NCI-H146 (cell line): ENCODE measurements at regions not wholly inside any gene's neighbourhood (a gene's known extent, or its start where the extent isn't known, plus 50 kb on each side); places are given as distances from the start of the nearest gene placed in this dataset.
"Not testable (repeated sequence)": the region's sequence is repeated elsewhere in the genome, so short reads cannot be mapped to it uniquely, and the experiment has no call there.

ENCODE experiments used
- DNase-seq: peaks from one replicate; lab custom pipeline; 2025; lab: John Stamatoyannopoulos, UW

DNA sequence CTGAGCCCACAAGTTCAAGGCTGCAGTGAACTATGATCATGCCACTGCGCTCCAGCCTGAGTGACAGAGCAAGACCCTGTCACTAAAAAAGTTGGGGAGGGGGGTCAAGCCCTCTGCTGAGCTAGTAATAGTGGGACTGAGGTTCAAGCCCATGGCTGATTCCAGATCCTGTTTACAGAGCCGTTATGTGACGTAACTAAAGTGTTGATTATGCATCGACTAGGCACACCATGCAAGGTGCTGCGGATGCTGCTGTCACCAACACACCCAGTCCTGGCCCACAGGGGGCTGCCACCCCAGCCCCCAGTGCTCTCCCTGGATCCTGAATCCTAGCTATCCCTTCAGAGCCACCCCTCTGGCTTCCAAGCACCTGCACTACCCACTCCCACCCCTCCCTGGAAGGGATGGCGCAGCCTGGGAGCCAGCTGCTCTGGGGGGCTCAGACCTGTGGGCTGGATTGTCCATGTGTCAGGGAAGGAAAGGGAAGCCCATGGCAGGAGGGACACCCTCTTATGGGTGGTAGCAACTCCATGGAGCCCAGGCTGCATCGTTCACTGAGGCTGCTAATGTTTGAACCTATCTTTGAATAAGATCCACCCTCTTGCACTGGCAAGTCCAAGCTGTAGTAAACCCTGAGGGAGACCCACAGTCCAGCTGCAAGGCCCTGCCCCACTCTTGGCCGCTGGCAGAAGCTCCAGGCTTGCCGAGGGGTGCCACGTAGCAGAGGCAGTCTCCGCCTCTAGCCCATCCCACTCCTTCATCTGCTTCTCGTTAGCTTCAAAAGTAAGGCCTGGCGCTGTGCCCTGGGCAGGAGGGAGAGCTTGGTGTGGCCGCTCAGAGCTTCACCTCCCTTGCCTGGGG lies 95.0 kb downstream of the SNX5 start:
- peak; percentile 40 for DNase-seq

GRCh38 chr20:17872959-17873358 lies 95.6 kb downstream of the SNX5 start:
- DNase-seq = no peak

GRCh38 chr20:17872434-17872833 lies 96.2 kb downstream of the SNX5 start:
- DNase-seq = no peak

GRCh38 chr20:17871886-17872285 lies 96.7 kb downstream of the SNX5 start:
- no peak for DNase-seq

DNA sequence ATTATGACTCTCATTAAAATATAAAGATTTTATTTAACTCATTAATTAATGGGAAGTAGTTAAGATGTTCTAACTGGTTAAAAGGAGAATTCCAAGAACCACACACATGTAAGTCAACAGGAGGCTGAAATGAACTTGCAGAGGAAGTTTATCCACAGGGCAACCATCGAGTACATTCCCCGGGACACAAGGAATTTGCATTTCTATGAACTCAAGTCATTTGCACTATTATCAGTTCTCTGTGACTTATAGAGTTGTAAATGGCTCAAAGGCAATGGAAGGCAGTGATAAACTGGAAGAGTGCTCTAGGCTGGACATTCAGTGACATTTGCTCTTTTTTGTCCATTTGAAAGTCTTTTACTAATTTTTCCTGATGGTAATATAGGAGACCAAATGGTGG lies 97.4 kb downstream of the SNX5 start:
- DNase-seq = no peak

- no peak for DNase-seq
Measured at GRCh38 chr20:17870086-17870740, 98.4 kb downstream of the SNX5 start.

GRCh38 chr20:17869295-17869994 lies 99.1 kb downstream of the SNX5 start:
- DNase-seq = no peak

GRCh38 chr20:17868700-17869231 lies 99.8 kb downstream of the SNX5 start:
- DNase-seq = no peak

GRCh38 chr20:17868151-17868550 lies 100.4 kb downstream of the SNX5 start:
- DNase-seq = no peak

DNA sequence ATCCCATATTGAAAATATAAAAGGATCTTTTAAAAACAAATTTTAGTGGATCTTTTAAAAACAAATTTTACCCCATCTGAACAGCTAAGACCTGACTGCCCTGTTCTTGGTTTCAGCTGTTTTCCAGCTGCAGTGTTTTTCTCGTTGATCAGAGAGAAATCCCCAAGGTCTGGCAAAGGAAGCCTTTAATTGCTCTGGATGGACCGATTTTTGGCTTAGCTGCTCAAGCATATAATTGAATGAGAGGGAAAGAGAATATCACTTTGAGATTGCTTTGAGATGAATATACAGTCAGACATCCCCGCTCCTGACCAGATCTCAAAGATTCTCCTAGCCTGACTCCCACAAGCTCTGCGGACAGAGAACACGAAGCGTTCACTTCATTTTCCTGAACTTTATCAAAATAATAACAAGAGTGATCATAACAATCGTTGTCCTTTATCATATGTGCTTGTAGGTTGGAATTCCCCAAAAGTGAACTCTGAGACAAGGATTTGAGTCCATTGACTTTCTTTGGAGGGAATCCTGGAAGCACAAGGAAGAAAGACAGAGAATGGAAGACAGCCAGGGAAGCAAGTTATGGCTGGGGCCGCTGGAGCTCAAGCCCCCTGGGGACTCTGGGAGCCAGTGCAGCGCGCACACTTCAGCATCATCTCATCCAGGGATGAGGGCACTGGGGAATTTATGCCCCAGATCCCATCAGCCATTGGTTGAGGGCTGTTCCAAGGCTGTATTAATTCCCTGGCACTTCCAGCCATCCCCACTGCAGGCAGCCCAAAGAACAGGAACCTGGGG lies 101.3 kb downstream of the SNX5 start:
- DNase-seq = no peak

DNA sequence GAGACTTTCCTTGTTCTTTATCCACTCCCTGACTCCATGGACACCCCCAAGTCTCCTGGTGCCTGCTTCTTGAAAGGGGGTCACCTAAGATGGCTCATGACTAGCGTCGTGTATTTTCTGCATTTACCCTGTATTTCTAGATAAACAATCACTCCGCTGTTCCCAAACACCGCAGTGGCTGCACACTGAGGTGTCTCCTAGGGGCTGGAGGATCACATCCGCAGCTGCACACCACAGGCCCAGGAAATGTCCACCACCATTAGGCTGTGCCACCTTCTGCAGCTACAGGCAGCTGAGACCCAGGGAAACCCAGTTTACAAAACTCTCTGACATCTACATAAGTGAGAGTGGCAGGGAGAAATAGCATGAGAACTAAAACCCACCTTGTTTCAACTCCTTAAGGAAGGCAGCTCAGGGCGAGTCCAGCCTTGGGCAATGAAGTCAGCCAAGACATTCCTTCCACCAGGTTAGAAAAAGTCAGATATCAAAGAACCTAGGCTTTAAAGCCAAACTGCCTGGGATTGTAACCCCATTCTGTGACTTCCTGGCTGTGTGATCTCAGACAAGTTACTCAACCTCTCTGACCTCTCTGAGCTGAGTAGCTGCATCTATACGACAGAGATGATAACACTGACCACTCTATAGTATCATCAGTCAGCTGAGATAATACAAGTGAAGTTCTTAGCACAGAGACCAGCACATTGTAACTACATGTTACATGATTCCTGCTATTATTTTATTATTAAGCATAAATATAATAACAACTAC lies 102.2 kb downstream of the SNX5 start:
- DNase-seq = no peak

GRCh38 chr20:17863577-17864292 lies 104.9 kb downstream of the SNX5 start:
- DNase-seq = peak; percentile 70

GRCh38 chr20:17863209-17863576 lies 105.4 kb downstream of the SNX5 start:
- DNase-seq = no peak

- DNase-seq = no peak
Measured at GRCh38 chr20:17862171-17862570, 106.4 kb downstream of the SNX5 start.

- DNase-seq = not testable (repeated sequence)
Measured at GRCh38 chr20:17861620-17862019, 107.0 kb downstream of the SNX5 start.

DNA sequence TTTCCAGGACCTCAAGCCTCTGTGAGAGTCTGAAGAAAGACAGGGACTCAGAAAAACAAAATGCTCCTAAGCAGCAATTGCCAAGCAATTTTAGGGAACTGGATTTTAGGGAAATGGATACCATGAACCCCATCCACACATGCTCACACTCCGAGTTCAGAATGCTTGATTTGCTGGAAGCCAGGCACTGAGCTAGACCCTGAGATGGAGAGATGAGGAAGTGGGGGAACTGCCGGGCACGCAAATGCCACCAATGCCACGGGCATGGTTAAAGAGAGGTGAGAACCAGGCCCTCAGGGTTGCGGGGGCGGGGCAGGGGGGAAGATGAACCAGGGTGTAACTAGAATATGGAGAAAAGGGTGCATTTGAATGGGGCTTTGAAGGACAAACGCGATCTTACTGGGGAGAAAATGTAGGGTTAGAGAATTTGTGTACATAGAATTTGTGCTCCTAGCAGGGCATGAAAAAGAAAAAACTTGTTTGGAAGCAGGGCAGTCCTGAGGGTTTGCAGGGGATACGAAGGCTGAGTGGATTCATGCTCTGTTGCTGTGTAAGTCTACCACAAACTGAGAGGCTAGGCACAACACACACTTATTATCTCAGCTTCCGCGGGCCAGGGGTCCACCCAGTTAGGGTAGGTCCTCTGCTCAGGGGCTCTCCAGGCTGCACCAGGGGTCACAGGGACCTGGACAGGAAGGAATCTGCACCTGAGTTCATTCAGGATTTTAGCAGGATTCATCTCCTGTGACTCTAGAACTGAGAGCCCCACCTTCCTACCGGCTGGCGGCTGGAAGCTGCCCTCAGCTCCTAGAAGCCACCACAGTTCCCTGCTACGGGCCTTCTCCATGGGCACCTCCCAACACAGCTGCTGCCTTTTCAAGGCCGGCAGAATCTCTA lies 108.0 kb downstream of the SNX5 start:
- DNase-seq = no peak

- DNase-seq = no peak
Measured at GRCh38 chr20:17859616-17860232, 108.9 kb downstream of the SNX5 start.

DNA sequence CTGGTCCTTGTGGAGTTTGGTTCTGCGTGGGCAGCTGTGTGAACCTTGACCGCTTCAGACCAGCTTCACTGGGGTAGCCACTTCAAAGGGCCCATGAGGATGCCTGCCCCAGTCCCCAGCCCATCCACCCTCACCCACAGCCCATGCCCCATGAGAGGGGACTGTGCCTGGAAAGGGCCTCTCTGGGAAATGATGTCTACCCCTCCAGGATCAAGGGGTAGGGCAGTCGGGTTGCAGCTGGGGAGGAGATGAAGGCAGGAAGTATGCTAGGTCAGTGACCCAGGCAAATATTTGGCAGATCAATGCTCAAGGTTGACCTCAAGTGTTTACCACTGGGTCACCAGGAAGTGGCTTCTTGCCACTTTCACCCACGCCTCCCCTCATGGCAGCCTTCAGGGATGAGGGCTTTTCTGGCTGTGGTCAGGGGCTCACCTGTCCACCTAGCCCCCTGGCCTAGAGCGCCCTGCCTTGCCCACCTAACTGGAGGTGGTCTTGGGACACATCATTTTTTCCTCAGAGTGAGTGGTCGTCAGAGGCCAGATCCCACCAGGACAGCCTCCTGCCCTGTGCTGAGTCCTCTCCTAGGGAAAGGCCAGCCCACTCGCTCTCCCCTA lies 109.5 kb downstream of the SNX5 start:
- no peak for DNase-seq
